Tibial artery (tissue), 4 donors: ENCODE measurements at regions not wholly inside any gene's neighbourhood (a gene's known extent, or its start where the extent isn't known, plus 50 kb on each side); places are given as distances from the start of the nearest gene placed in this dataset.

Experiments used
- DNase-seq, 2 donors: peaks; one replicate each; pipeline ENCODE4 v3.0.0-alpha.2; 2019
- H3K27ac ChIP-seq, 2 donors: fragments of 200-600 bp; sonication (generic) in 1 of 2; 1 replicate in 1 of 2; 2 replicates in 1 of 2; pipeline ENCODE4 v1.5.1; 2018 to 2019; ENCODE audit warnings: mild to moderate bottlenecking in 1 of 2
- H3K27me3 ChIP-seq, 2 donors: fragments of 200-600 bp; sonication (generic) in 1 of 2; one replicate each; pipeline versions ENCODE4 v1.5.1 to v1.6.0; 2016 to 2019
- H3K36me3 ChIP-seq, 3 donors: fragments of 200-600 bp; sonication (generic) in 2 of 3; one replicate each; pipeline ENCODE4 v1.5.1; 2016 to 2019; ENCODE audit warnings: mild to moderate bottlenecking in 2 of 3
- H3K4me1 ChIP-seq, 4 donors: fragments of 200-600 bp; sonication (generic) in 2 of 4; 1 replicate in 3 of 4; 2 replicates in 1 of 4; pipeline ENCODE4 v1.5.1; 2016 to 2019
- H3K4me3 ChIP-seq, 2 donors: fragments of 200-600 bp; sonication (generic) in 1 of 2; 1 replicate in 1 of 2; 2 replicates in 1 of 2; pipeline ENCODE4 v1.5.1; 2018 to 2019; ENCODE audit warnings: mild to moderate bottlenecking in 2 of 2
- H3K9me3 ChIP-seq, 3 donors: fragments of 200-600 bp; sonication (generic) in 1 of 3; one replicate each; pipeline ENCODE4 v1.5.1; 2016 to 2019
- intact Hi-C: fragments of 100-400 bp; cut with DNase I; formaldehyde crosslinking; loops from one replicate; pipeline ENCODE4 v1.15.0; 2023; ENCODE audit warnings: low total_unique reads
- TF ChIP-seq, protein P1 (sequence below), 2 experiments: fragments of 200-600 bp in 1 of 2; fragments of 450-650 bp in 1 of 2; IDR thresholded peaks; one replicate each; pipeline ENCODE4 v1.5.1; 2017 to 2019; ENCODE audit warnings: antibody characterized with exemption in 2 of 2, mild to moderate bottlenecking in 1 of 2, moderate library complexity in 1 of 2

DNA sequence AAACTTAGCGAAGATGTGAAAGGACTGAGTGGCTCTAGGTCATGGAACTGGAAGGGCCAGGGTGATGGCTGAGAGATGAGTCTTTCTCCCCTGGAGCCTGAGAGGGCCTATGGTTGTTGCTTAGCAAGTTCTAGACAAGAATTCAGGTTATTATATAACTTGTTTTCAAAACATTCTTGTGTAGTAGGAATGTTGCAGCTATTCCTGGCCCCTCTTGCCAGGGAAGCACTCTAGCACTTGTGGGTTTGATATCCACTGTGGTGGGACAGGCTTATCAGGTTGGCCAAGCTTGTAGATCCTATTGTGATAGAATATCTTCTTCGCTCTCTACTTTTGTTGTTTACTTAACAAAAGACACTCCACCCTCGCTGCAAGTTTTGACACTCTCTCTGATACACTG lies 211.8 kb upstream of the CITED2 start:
- no peaks in the 10 kb centered on the region for H3K27me3 ChIP-seq
- H3K36me3 ChIP-seq: no peaks in the 10 kb centered on the region
- H3K27ac ChIP-seq: no peak overlapping the region
- H3K4me1 ChIP-seq: peaks cover 0 to 40% (median 19%) of the 10 kb centered on the region in 4 donors
- no peak for DNase-seq
- intact Hi-C loops: no loop called here
- H3K9me3 ChIP-seq: no peaks in the 10 kb centered on the region
- TF ChIP-seq, protein P1, sequence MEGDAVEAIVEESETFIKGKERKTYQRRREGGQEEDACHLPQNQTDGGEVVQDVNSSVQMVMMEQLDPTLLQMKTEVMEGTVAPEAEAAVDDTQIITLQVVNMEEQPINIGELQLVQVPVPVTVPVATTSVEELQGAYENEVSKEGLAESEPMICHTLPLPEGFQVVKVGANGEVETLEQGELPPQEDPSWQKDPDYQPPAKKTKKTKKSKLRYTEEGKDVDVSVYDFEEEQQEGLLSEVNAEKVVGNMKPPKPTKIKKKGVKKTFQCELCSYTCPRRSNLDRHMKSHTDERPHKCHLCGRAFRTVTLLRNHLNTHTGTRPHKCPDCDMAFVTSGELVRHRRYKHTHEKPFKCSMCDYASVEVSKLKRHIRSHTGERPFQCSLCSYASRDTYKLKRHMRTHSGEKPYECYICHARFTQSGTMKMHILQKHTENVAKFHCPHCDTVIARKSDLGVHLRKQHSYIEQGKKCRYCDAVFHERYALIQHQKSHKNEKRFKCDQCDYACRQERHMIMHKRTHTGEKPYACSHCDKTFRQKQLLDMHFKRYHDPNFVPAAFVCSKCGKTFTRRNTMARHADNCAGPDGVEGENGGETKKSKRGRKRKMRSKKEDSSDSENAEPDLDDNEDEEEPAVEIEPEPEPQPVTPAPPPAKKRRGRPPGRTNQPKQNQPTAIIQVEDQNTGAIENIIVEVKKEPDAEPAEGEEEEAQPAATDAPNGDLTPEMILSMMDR (IDR thresholded peaks at IDR 0.05): no peak
- H3K4me3 ChIP-seq: no peak overlapping the region

DNA sequence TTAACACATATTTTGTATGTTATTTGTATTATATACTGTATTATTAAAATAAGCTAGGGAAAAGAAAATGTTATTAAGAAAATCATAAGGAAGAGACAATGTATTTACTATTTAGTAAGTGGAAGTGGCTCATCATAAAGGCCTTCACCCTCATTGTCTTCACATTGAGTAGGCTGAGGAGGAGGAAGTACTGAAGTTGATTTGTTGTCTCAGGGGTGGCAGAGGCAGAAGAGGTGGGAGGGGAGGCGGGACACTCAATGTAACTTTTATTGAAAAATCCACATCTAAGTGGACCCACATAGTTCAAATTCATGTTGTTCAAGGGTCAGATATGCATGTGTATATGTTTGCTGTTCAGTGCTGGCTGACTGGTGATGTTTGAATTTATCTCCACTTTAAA lies 210.2 kb upstream of the CITED2 start:
- TF ChIP-seq, protein P1 (IDR thresholded peaks at IDR 0.05): no peak
- H3K27ac ChIP-seq: no peak overlapping the region
- no peaks in the 10 kb centered on the region for H3K36me3 ChIP-seq
- H3K4me1 ChIP-seq: peaks cover 0 to 23% (median 14%) of the 10 kb centered on the region in 4 donors
- no peaks in the 10 kb centered on the region for H3K27me3 ChIP-seq
- no peak for DNase-seq
- no peak overlapping the region for H3K4me3 ChIP-seq
- intact Hi-C loops: no loop called here
- H3K9me3 ChIP-seq: no peaks in the 10 kb centered on the region

DNA sequence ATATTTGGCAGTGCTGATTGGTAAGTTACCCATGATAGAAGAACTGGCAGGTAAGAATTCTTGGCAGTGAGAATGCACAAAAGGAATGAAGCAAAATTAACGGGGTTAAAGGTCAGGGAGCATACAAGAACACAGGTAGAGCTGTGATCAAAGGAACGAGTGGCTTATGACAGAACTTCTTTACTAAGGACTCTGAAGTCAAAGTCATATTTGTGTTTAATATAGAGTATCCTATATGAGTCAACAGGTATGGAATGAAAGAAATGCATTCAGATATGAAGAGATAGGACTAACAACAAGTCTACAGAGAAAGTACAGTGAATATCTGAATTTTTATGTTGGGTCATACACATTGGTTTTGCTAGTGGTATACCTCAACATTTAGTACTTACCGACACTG lies 209.0 kb upstream of the CITED2 start:
- no peak overlapping the region for H3K27ac ChIP-seq
- peaks cover 0 to 18% (median 12%) of the 10 kb centered on the region in 4 donors for H3K4me1 ChIP-seq
- no peaks in the 10 kb centered on the region for H3K9me3 ChIP-seq
- no peaks in the 10 kb centered on the region for H3K27me3 ChIP-seq
- no peak for DNase-seq
- H3K36me3 ChIP-seq: no peaks in the 10 kb centered on the region
- no peak overlapping the region for H3K4me3 ChIP-seq
- TF ChIP-seq, protein P1 (IDR thresholded peaks at IDR 0.05): no peak
- intact Hi-C loops: no loop called here

DNA sequence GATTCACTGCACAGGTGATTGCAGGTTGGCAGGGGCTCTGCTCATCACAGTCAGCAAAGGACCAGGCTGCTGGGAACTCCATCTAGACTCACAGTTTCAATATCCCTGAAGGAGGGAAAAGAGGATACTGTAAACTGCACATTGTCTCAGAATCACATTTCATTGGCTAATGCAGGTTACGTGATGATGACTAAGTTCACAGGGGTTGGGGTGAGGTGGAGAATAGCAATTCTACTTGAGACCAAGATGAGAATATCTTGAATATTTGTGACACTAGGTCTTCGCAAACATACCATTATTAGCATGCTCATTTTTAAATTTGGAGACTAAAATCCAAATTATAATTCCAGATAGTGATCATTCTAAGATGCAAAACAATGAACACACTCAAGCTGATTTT lies 208.5 kb upstream of the CITED2 start:
- Histone ChIP-seq H3K27ac (no peak overlapping the region), H3K4me3 (no peak overlapping the region), H3K4me1 (peaks cover 0 to 18% (median 12%) of the 10 kb centered on the region in 4 donors), H3K27me3 (no peaks in the 10 kb centered on the region), H3K36me3 (no peaks in the 10 kb centered on the region), H3K9me3 (no peaks in the 10 kb centered on the region)
- TF ChIP-seq, protein P1 (IDR thresholded peaks at IDR 0.05): no peak
- intact Hi-C loops: no loop called here
- DNase-seq: no peak

DNA sequence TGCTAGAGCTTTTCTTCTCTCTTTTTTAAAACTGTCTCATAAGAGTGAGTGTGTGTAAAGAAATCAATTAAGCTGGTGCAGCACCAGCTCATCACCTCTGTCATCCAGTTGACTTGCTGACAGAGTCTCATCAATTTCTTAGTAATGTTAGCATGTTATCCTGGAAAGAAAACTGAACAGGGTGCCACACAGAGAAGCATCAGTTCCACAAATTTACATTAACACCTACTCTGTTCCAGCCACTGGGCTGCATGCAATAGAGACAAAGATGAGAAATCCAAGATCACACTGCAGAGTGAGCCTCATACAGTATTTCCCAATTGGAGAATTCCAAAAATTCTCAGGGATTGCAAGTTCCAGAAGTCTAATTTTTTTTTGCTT lies 207.0 kb upstream of the CITED2 start:
- no peaks in the 10 kb centered on the region for H3K27me3 ChIP-seq
- no peak overlapping the region for H3K4me3 ChIP-seq
- intact Hi-C loops: no loop called here
- DNase-seq: no peak
- peaks cover 0 to 19% (median 10%) of the 10 kb centered on the region in 4 donors for H3K4me1 ChIP-seq
- H3K9me3 ChIP-seq: no peaks in the 10 kb centered on the region
- TF ChIP-seq, protein P1 (IDR thresholded peaks at IDR 0.05): no peak
- H3K27ac ChIP-seq: no peak overlapping the region
- no peaks in the 10 kb centered on the region for H3K36me3 ChIP-seq
